NCI-H510A (cell line): ENCODE measurements at regions not wholly inside any gene's neighbourhood (a gene's known extent, or its start where the extent isn't known, plus 50 kb on each side); places are given as distances from the start of the nearest gene placed in this dataset.
"Not testable (repeated sequence)": the region's sequence is repeated elsewhere in the genome, so short reads cannot be mapped to it uniquely, and the experiment has no call there.

Experiments used
- DNase-seq: peaks from one replicate; lab custom pipeline; 2025; lab: John Stamatoyannopoulos, UW

- not testable (repeated sequence) for DNase-seq
Observed at GRCh38 chr7:115557296-115557695, 473.3 kb downstream of the TFEC start.

DNA sequence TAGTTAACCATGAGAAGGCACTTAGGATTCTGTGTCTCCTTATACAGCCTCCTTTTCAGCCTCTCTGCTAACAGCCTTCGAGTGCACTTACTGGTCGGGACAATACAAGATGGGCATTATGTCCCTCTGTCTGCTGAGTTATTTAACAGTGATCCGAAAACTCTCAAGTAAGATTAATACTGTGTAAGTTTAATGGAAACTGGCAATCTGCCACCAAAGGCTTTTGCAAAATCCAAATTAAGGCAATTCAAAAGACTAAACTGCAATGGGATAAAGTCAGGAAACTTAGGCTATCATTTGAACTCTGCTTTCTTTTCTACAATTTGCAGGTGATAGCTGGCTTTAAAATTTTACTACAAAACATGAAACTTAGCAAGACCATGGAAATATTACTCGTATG lies 477.8 kb downstream of the TFEC start:
- DNase-seq, result no peak

GRCh38 chr7:115549910-115550309 lies 480.7 kb downstream of the TFEC start:
- no peak for DNase-seq

GRCh38 chr7:115548756-115549155 lies 481.8 kb downstream of the TFEC start:
- no peak for DNase-seq

GRCh38 chr7:115546790-115547189 lies 483.8 kb downstream of the TFEC start:
- DNase-seq, result no peak

- DNase-seq, result no peak
Observed at GRCh38 chr7:115533785-115534184, 496.8 kb downstream of the TFEC start.

DNA sequence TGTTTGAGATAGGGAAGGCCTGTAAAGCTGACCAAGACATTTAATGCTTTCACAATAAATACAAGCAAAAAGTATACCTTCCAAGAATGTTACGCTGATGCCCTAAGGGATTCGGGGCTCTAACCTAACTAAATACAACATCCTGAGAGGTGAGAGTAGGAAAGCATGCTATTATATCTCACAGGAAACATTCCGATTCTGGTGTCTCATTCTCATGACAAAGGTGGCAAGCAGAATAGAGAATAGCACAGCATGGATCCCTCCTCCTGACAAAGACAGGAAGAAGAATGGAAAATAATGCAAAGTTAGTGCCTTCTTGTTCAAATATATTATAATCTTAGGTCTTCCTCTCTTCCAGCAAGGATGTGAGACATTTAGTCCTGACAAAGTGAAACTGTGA lies 504.3 kb downstream of the TFEC start:
- DNase-seq, result no peak

GRCh38 chr7:115522174-115522573 lies 508.4 kb downstream of the TFEC start:
- DNase-seq, result no peak

GRCh38 chr7:115516341-115516740 lies 514.2 kb downstream of the TFEC start:
- no peak for DNase-seq

DNA sequence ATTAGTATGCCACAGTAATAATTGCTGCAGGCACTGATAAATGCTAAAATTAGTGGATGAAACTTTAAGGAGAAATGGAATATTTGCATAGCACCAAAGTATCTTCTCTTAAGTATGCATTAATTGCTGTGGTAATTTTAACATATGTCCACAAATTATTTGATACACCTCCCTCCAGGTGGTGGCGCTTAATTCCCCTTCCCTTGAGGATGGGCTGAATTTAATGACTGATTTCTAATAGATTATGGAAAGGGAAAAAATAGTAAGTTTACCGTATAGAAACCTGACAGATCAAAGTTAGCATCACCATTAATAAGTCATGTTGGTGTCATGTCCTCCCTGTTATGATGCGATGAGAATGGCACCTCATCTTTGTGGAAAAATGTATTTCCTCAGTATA lies 519.2 kb downstream of the TFEC start:
- no peak for DNase-seq

DNA sequence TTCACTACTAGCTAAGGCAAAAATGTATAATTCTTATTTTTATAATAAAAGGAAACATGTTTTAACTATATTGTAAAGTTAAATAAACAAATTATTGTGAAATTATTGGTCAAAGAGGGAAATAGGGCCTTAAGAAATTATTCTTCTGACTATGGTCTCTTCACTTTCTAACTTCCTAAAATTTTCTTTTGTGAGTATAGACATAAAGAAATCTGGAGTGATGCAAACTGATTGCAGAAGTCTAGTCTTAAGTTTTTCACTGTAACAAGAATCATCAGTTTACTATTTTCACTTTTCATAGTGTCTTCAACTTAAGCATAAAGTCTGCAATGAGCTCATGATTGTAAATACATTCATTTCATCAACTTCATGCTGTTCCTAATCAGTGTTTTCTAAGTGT lies 525.4 kb downstream of the TFEC start:
- DNase-seq, result no peak

DNA sequence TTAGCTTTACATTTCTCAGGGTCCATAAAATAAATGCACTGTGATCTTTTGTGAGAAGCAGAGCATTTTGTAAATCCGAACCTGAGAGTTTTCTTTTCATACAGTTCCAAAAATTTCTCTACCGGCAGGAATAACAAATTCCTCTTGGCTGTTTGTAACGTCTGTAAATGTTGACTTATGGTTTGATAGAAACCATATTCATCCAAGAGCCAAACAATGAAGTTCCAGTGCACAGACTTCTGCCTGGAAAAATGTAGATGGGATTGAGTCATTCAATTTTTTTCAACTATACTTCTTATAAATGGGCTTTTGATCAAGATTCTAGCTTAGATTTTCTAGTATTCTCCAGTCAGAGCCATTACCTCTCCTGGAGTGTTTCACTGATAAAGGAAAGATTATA lies 530.6 kb downstream of the TFEC start:
- DNase-seq, result no peak

DNA sequence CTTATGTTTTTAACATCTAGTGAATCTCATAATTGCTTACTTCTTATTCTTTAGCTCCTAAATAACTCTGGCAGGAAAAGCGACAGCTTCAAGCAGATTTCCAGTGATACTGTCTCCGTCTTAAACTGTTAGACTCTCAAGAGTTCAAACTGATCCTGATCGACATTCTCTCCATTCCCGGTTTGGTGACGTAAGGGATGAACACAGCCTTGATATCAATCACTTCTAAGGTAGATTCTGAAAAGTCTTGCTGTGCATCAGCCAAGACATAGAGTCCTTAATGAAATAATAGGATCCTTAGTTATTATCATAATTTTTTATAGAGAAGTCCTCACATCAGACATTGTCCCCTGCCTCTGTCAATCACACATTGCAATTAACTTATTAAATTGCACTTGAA lies 534.6 kb downstream of the TFEC start:
- DNase-seq, result no peak

DNA sequence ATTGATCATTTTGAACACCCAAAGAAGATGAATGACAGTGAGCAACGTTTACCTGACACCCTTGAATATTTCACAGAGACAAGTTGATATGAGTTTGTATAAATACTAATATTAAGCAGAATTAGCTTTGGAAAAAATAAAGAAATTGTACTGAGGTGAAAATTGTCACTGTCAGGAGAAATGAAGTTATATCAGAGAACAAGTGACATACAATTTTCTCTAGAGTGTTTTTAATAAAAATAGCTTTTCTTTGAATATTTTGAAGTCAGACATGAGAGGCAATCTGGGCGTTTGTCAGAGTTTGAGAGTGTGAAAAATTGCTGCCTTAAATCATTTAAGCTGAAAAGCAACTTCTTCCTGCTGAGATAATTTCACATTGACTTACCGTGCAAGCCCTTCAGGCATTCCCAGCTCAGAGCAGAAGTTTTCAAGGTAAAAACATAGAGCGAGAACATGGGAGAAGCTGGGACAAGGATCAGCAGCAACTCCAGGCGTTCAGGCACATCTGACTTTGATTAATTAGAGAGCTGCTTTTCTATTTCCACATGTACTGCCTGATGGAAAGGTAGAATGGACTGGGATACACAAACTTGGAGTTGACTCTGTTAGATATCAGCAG lies 535.9 kb downstream of the TFEC start:
- DNase-seq, result no peak

- no peak for DNase-seq
Observed at GRCh38 chr7:115493381-115493780, 537.2 kb downstream of the TFEC start.

DNA sequence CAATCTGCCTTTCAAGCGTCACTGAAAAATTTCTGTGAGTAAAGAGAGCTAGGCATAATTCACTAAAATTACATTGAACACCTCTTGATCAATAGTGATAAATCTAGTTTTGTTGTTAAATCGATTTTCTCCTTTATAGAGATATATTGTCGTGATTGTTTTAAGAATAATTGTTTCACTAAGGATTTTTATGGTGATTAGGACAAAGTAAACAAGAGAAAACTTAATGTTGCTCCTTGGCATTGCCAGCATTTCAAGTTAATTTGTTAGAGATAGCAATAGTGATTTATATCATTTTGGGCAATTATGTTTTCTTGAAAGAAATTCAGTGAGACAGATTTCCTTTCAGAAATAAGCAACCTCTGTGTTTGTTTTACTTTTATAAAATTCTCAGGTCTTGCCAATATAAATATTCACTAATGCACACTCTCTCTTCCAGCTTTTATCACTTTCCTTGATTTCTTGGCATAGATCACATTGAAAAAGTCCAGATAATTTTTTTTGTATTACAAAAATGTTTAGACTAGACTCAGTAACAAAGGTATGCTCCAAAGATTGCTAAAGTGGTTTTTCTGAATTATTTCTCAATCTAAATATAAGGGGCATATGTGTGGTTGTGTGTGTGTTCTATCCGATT lies 538.7 kb downstream of the TFEC start:
- DNase-seq, result no peak

DNA sequence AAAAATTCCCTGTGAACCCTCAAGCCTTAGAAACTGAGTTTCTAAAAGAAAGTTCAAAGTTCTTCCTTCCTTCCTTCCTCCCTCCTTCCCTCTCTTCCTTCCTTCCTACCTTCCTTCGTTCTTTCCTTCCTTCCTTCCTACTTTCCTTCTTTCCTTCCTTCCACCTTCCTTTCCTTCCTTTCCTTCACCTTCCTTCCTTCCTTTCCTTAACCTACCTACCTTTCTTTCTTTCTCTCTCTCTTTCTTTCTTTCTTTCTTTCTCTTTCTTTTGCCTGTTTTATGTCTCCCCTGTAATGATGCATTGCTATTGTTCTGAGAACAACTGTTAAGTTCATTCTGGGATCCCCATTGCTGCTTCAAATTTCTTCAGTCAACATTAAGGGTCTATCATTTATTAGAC lies 551.1 kb downstream of the TFEC start:
- no peak for DNase-seq

DNA sequence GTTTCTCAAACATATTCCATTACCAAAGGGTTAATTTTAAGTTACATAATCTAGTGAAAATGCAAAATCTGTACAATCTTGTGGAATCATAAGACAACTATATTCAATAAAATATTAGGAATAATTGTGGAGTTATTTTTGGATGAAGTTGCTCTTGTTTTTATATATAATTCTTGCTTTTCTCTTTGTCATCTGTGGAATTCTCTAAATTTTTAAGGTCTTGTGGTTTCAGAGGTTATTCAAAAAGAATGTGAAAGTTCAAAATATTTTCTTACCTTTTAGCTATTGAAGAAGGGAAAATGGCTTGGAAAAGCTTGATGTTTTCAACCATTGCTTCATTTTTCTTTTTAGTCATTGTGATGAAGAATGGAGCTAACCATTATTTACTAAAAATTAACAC lies 552.1 kb downstream of the TFEC start:
- no peak for DNase-seq

DNA sequence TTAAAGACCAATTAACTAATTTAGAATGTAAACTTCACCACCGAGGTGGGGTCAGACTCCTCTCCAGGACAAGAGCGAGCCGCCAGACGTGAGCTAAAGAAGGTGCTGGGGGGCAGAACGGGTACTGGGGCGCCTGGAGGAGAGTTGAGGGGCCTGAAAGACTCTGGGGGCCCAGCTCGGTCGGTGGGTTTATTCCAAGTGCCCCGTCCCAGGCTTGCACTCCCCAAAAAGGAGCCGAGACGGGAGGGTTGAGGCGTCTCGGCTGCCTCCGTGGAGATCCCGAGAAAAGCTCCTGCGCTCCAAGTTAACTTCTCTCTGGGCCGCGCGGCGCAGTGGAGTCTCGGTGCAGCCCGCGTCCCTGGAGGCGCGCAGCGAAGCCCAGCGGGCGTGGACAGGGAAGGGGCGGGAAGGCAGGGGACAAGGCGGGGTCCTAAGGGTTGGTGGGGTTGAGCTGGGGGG lies 553.3 kb downstream of the TFEC start:
- no peak for DNase-seq

DNA sequence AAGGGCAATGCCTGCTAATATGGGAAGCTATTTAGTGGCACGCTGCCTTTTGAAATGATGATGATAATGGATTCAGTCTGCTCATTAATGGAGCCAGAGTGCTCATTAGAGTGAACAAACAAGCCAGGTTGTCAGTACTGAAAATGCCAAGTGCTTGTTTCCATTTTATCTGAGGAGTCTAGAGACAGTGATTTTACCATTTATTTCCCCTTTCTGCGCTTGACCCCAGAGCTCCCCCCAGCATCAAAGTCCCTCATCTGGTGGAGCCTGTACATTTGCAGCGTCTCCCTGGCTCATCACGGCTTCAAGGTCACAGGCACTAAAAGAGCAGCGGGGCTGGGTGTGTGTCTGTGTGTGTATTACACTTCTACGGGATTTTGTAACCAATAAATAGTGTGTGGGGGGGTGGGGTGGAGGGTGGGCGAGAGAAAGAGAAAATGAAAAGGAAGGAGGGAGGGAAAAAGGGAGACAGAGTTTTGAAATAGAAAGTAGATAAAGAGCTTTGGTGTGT lies 553.8 kb downstream of the TFEC start:
- no peak for DNase-seq

GRCh38 chr7:115475761-115476385 lies 554.0 kb downstream of the MDFIC start:
- DNase-seq, result no peak

- no peak for DNase-seq
Observed at GRCh38 chr7:115475206-115475605, 553.3 kb downstream of the MDFIC start.

- no peak for DNase-seq
Observed at GRCh38 chr7:115474137-115474536, 552.2 kb downstream of the MDFIC start.
